ENCODE measurements at regions not wholly inside any gene's neighbourhood (a gene's known extent, or its start where the extent isn't known, plus 50 kb on each side); places are given as distances from the start of the nearest gene placed in this dataset.

- intact Hi-C loops (cut with micrococcal nuclease; ENCODE audit: unreplicated experiment) = no loop called here
- no TSS peak for BruUV-seq (replicated peaks)
- CTCF ChIA-PET = no interaction called here
- Histone ChIP-seq H3K27me3 (replicated peaks; ENCODE audit: control insufficient read depth, insufficient read depth, low read length) (no peaks in the 10 kb centered on the region), H3K36me3 (ENCODE audit: control insufficient read depth, insufficient read depth, low read length) (no peaks in the 10 kb centered on the region), H3K4me1 (no peaks in the 10 kb centered on the region), H3K4me3 (ENCODE audit: low read depth, low read length) (no peak overlapping the region), H3K9me3 (no peaks in the 10 kb centered on the region)
- POLR2A ChIA-PET = no interaction called here
- Mint-ChIP-seq H3K4me3 (ENCODE audit: unreplicated experiment) (no peak overlapping the region), H3K27me3 (ENCODE audit: insufficient read depth, unreplicated experiment) (no peaks in the 10 kb centered on the region), H3K36me3 (ENCODE audit: insufficient read depth, unreplicated experiment) (no peaks in the 10 kb centered on the region), H3K9me3 (ENCODE audit: unreplicated experiment) (no peaks in the 10 kb centered on the region), H3K27ac (ENCODE audit: unreplicated experiment) (no peak overlapping the region), H3K4me1 (ENCODE audit: low read depth, unreplicated experiment) (peaks cover 7% of the 10 kb centered on the region)
- no peak for TF ChIP-seq CTCF (IDR thresholded peaks at IDR 0.05; ENCODE audit: insufficient read depth in 1 of 2, low read depth in 1 of 2, low read length in 1 of 2, severe bottlenecking in 1 of 2, unreplicated experiment in 1 of 2)
- DNase-seq = no peak
Measured at GRCh38 chr2:133828913-133829312, 260.6 kb upstream of the NCKAP5 start.

GRCh38 chr2:133829450-133830020 is 261.3 kb upstream of the NCKAP5 start:
- no peak overlapping the region for H3K4me3 Mint-ChIP-seq (ENCODE audit: unreplicated experiment)
- peaks cover 7% of the 10 kb centered on the region for H3K4me1 Mint-ChIP-seq (ENCODE audit: low read depth, unreplicated experiment)
- Histone ChIP-seq H3K4me3 (ENCODE audit: low read depth, low read length) (no peak overlapping the region), H3K27me3 (replicated peaks; ENCODE audit: control insufficient read depth, insufficient read depth, low read length) (no peaks in the 10 kb centered on the region), H3K36me3 (ENCODE audit: control insufficient read depth, insufficient read depth, low read length) (no peaks in the 10 kb centered on the region), H3K4me1 (no peaks in the 10 kb centered on the region), H3K9me3 (no peaks in the 10 kb centered on the region)
- no peaks in the 10 kb centered on the region for H3K9me3 Mint-ChIP-seq (ENCODE audit: unreplicated experiment)
- ChIA-PET CTCF (no interaction called here), POLR2A (no interaction called here)
- DNase-seq = no peak
- no peaks in the 10 kb centered on the region for H3K36me3 Mint-ChIP-seq (ENCODE audit: insufficient read depth, unreplicated experiment)
- BruUV-seq (replicated peaks) = no TSS peak
- no peaks in the 10 kb centered on the region for H3K27me3 Mint-ChIP-seq (ENCODE audit: insufficient read depth, unreplicated experiment)
- TF ChIP-seq CTCF (IDR thresholded peaks at IDR 0.05; ENCODE audit: insufficient read depth in 1 of 2, low read depth in 1 of 2, low read length in 1 of 2, severe bottlenecking in 1 of 2, unreplicated experiment in 1 of 2) = no peak
- intact Hi-C loops (cut with micrococcal nuclease; ENCODE audit: unreplicated experiment) = no loop called here
- no peak overlapping the region for H3K27ac Mint-ChIP-seq (ENCODE audit: unreplicated experiment)

- no peaks in the 10 kb centered on the region for H3K9me3 ChIP-seq
- Mint-ChIP-seq H3K27ac (ENCODE audit: unreplicated experiment) (no peak overlapping the region), H3K4me1 (ENCODE audit: low read depth, unreplicated experiment) (no peaks in the 10 kb centered on the region), H3K4me3 (ENCODE audit: unreplicated experiment) (no peak overlapping the region), H3K36me3 (ENCODE audit: insufficient read depth, unreplicated experiment) (no peaks in the 10 kb centered on the region), H3K9me3 (ENCODE audit: unreplicated experiment) (no peaks in the 10 kb centered on the region), H3K27me3 (ENCODE audit: insufficient read depth, unreplicated experiment) (no peaks in the 10 kb centered on the region)
- POLR2A ChIA-PET = no interaction called here
- H3K4me3 ChIP-seq (ENCODE audit: low read depth, low read length) = no peak overlapping the region
- H3K36me3 ChIP-seq (ENCODE audit: control insufficient read depth, insufficient read depth, low read length) = no peaks in the 10 kb centered on the region
- DNase-seq = no peak
- no peak for TF ChIP-seq CTCF (IDR thresholded peaks at IDR 0.05; ENCODE audit: insufficient read depth in 1 of 2, low read depth in 1 of 2, low read length in 1 of 2, severe bottlenecking in 1 of 2, unreplicated experiment in 1 of 2)
- intact Hi-C loops (cut with micrococcal nuclease; ENCODE audit: unreplicated experiment) = no loop called here
- H3K27me3 ChIP-seq (replicated peaks; ENCODE audit: control insufficient read depth, insufficient read depth, low read length) = no peaks in the 10 kb centered on the region
- CTCF ChIA-PET = interaction anchor here (0.7 kb wide), 1 partner anchor 64 kb away, joined by 4 read pairs; no protein-coding TSS in a partner anchor
- no peaks in the 10 kb centered on the region for H3K4me1 ChIP-seq
- BruUV-seq (replicated peaks) = no TSS peak
Measured at GRCh38 chr2:133833746-133834145, 265.5 kb upstream of the NCKAP5 start.
